Right lobe of liver (tissue), 4 donors: ENCODE measurements at regions not wholly inside any gene's neighbourhood (a gene's known extent, or its start where the extent isn't known, plus 50 kb on each side); places are given as distances from the start of the nearest gene placed in this dataset.

Source experiments
- POLR2A ChIP-seq: fragments of 450-650 bp; IDR thresholded peaks from one replicate; pipeline ENCODE4 v1.6.1; 2017; ENCODE audit warnings: antibody characterized with exemption, mild to moderate bottlenecking
- TF ChIP-seq, protein P1 (sequence below), 4 donors: fragments of 200-600 bp in 3 of 4; fragments of 450-650 bp in 1 of 4; IDR thresholded peaks; one replicate each; pipeline versions ENCODE4 v1.5.1 to v1.8.0; 2016 to 2022; ENCODE audit warnings: antibody characterized with exemption in 4 of 4, mild to moderate bottlenecking in 2 of 4
- donor health status: DM: no; HTN: no; CAD: no.
- donor health status: DM: no; HTN: no; CAD: no.
- donor health status: DM: no; HTN: yes; CAD: no.

DNA sequence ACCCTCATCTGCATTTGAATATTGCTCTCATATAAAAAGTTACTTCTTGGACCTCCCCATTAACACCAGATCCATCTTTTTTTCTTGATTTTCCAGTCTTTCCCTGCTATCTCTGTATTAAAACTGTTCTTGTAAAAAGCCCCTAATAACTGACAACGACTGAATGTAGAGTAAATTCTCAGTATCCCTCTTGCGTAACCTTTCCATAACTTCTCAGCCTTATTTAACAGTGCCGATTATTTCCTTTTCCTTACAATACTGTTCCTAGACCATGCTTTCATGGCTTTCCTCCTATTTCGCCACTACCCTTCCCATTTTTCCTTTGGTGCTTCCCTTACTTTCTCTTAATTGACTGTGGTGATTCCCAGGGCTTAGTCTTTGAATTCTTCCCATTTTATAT lies 348.9 kb upstream of the DSEL start:
- TF ChIP-seq, protein P1, sequence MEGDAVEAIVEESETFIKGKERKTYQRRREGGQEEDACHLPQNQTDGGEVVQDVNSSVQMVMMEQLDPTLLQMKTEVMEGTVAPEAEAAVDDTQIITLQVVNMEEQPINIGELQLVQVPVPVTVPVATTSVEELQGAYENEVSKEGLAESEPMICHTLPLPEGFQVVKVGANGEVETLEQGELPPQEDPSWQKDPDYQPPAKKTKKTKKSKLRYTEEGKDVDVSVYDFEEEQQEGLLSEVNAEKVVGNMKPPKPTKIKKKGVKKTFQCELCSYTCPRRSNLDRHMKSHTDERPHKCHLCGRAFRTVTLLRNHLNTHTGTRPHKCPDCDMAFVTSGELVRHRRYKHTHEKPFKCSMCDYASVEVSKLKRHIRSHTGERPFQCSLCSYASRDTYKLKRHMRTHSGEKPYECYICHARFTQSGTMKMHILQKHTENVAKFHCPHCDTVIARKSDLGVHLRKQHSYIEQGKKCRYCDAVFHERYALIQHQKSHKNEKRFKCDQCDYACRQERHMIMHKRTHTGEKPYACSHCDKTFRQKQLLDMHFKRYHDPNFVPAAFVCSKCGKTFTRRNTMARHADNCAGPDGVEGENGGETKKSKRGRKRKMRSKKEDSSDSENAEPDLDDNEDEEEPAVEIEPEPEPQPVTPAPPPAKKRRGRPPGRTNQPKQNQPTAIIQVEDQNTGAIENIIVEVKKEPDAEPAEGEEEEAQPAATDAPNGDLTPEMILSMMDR (IDR thresholded peaks at IDR 0.05), result no peak
- no peak for TF ChIP-seq POLR2A
